HG03064 (cell line): ENCODE measurements at regions not wholly inside any gene's neighbourhood (a gene's known extent, or its start where the extent isn't known, plus 50 kb on each side); places are given as distances from the start of the nearest gene placed in this dataset.

Source experiments
- ATAC-seq: cut with Tn5 transposase; IDR thresholded peaks from one replicate; pipeline ENCODE4 v1.9.1; 2021; ENCODE audit warnings: low read depth; ENCODE audit not compliant: unreplicated experiment

- no peak for ATAC-seq
Observed at GRCh38 chr2:147521936-147522335, 322.9 kb upstream of the ACVR2A start.

- no peak for ATAC-seq
Observed at GRCh38 chr2:147520817-147521216, 324.0 kb upstream of the ACVR2A start.

GRCh38 chr2:147519178-147519577 is 325.7 kb upstream of the ACVR2A start:
- no peak for ATAC-seq

- no peak for ATAC-seq
Observed at GRCh38 chr2:147515213-147515612, 329.6 kb upstream of the ACVR2A start.

GRCh38 chr2:147512206-147512605 is 332.6 kb upstream of the ACVR2A start:
- ATAC-seq: no peak

- no peak for ATAC-seq
Observed at GRCh38 chr2:147511491-147511948, 333.3 kb upstream of the ACVR2A start.

- ATAC-seq: no peak
Observed at GRCh38 chr2:147509821-147510220, 335.0 kb upstream of the ACVR2A start.

- no peak for ATAC-seq
Observed at GRCh38 chr2:147506889-147507288, 337.9 kb upstream of the ACVR2A start.

- ATAC-seq: no peak
Observed at GRCh38 chr2:147502711-147503290, 342.0 kb upstream of the ACVR2A start.

GRCh38 chr2:147501968-147502367 is 342.9 kb upstream of the ACVR2A start:
- no peak for ATAC-seq

- ATAC-seq: no peak
Observed at GRCh38 chr2:147500819-147501395, 343.9 kb upstream of the ACVR2A start.

- ATAC-seq: no peak
Observed at GRCh38 chr2:147500229-147500628, 344.6 kb upstream of the ACVR2A start.

GRCh38 chr2:147499785-147500184 is 345.0 kb upstream of the ACVR2A start:
- no peak for ATAC-seq

- ATAC-seq: no peak
Observed at GRCh38 chr2:147495734-147496133, 349.1 kb upstream of the ACVR2A start.

GRCh38 chr2:147492471-147492870 is 352.4 kb upstream of the ACVR2A start:
- ATAC-seq: no peak

- ATAC-seq: no peak
Observed at GRCh38 chr2:147491506-147491905, 353.3 kb upstream of the ACVR2A start.

GRCh38 chr2:147490401-147491261 is 354.2 kb upstream of the ACVR2A start:
- ATAC-seq: no peak

GRCh38 chr2:147488472-147488871 is 356.4 kb upstream of the ACVR2A start:
- no peak for ATAC-seq

- ATAC-seq: no peak
Observed at GRCh38 chr2:147487978-147488289, 356.9 kb upstream of the ACVR2A start.

GRCh38 chr2:147487286-147487977 is 357.4 kb upstream of the ACVR2A start:
- no peak for ATAC-seq

- no peak for ATAC-seq
Observed at GRCh38 chr2:147485210-147485851, 359.5 kb upstream of the ACVR2A start.
